ENCODE measurements at regions not wholly inside any gene's neighbourhood (a gene's known extent, or its start where the extent isn't known, plus 50 kb on each side); places are given as distances from the start of the nearest gene placed in this dataset.

- Mint-ChIP-seq H3K9me3 (peaks cover 0 to 15% (median 2%) of the 10 kb centered on the region in 3 donors), H3K27me3 (no peaks in the 10 kb centered on the region), H3K27ac (no peak overlapping the region), H3K4me1 (no peaks in the 10 kb centered on the region), H3K36me3 (no peaks in the 10 kb centered on the region), H3K4me3 (no peak overlapping the region)
- WGBS (ENCODE audit: insufficient coverage) = no CpG with 5 or more reads among the region's 1 CpG
- H3K27ac ChIP-seq (ENCODE audit: low read length) = no peak overlapping the region
- DNase-seq (no peak), ATAC-seq (replicated peaks in 1 of 4) (no peak)
- H3K4me3 ChIP-seq (ENCODE audit: control insufficient read depth in 1 of 2, extremely low read depth in 1 of 2, low read length in 1 of 2) = no peak overlapping the region
- H3K4me1 ChIP-seq (ENCODE audit: control insufficient read depth in 1 of 2, extremely low read depth in 1 of 2, insufficient read depth in 2 of 2, low read length in 2 of 2) = no peaks in the 10 kb centered on the region
- H3K27me3 ChIP-seq (replicated peaks in 1 of 2; ENCODE audit: control insufficient read depth in 2 of 2, extremely low read depth in 1 of 2, insufficient read depth in 2 of 2, low read length in 1 of 2) = no peaks in the 10 kb centered on the region
- ChIA-PET POLR2A (no interaction called here), CTCF (interaction anchor here in 1 of 2 donors (0.7 kb wide), 1 partner anchor 1442 kb away, joined by 6 read pairs; no protein-coding TSS in a partner anchor)
- H3K9me3 ChIP-seq = peaks cover 2% of the 10 kb centered on the region
- H3K36me3 ChIP-seq (ENCODE audit: control insufficient read depth in 2 of 2, extremely low read depth in 1 of 2, insufficient read depth in 1 of 2, low read length in 1 of 2) = no peaks in the 10 kb centered on the region
Observed at GRCh38 chr11:23851216-23851615, 645.6 kb upstream of the LUZP2 start.

- DNase-seq = no peak
- Mint-ChIP-seq H3K27me3 (no peaks in the 10 kb centered on the region), H3K9me3 (peaks cover 0 to 14% (median 5%) of the 10 kb centered on the region in 3 donors), H3K27ac (no peak overlapping the region), H3K4me3 (no peak overlapping the region), H3K36me3 (no peaks in the 10 kb centered on the region), H3K4me1 (no peaks in the 10 kb centered on the region)
- WGBS (ENCODE audit: insufficient coverage) = no CpG with 5 or more reads among the region's 1 CpG
- ChIA-PET POLR2A (no interaction called here), CTCF (no interaction called here)
- Histone ChIP-seq H3K9me3 (no peaks in the 10 kb centered on the region), H3K4me3 (ENCODE audit: control insufficient read depth in 1 of 2, extremely low read depth in 1 of 2, low read length in 1 of 2) (no peak overlapping the region), H3K27ac (ENCODE audit: low read length) (no peak overlapping the region), H3K27me3 (replicated peaks in 1 of 2; ENCODE audit: control insufficient read depth in 2 of 2, extremely low read depth in 1 of 2, insufficient read depth in 2 of 2, low read length in 1 of 2) (no peaks in the 10 kb centered on the region), H3K36me3 (ENCODE audit: control insufficient read depth in 2 of 2, extremely low read depth in 1 of 2, insufficient read depth in 1 of 2, low read length in 1 of 2) (no peaks in the 10 kb centered on the region), H3K4me1 (ENCODE audit: control insufficient read depth in 1 of 2, extremely low read depth in 1 of 2, insufficient read depth in 2 of 2, low read length in 2 of 2) (no peaks in the 10 kb centered on the region)
- no peak for ATAC-seq (replicated peaks in 1 of 4)
Observed at GRCh38 chr11:23856654-23857053, 640.2 kb upstream of the LUZP2 start.

- Mint-ChIP-seq H3K9me3 (peaks cover 0 to 10% (median 5%) of the 10 kb centered on the region in 3 donors), H3K4me3 (no peak overlapping the region), H3K27ac (no peak overlapping the region), H3K36me3 (no peaks in the 10 kb centered on the region), H3K4me1 (no peaks in the 10 kb centered on the region), H3K27me3 (no peaks in the 10 kb centered on the region)
- Histone ChIP-seq H3K4me1 (ENCODE audit: control insufficient read depth in 1 of 2, extremely low read depth in 1 of 2, insufficient read depth in 2 of 2, low read length in 2 of 2) (no peaks in the 10 kb centered on the region), H3K36me3 (ENCODE audit: control insufficient read depth in 2 of 2, extremely low read depth in 1 of 2, insufficient read depth in 1 of 2, low read length in 1 of 2) (no peaks in the 10 kb centered on the region), H3K9me3 (no peaks in the 10 kb centered on the region), H3K27ac (ENCODE audit: low read length) (no peak overlapping the region), H3K27me3 (replicated peaks in 1 of 2; ENCODE audit: control insufficient read depth in 2 of 2, extremely low read depth in 1 of 2, insufficient read depth in 2 of 2, low read length in 1 of 2) (no peaks in the 10 kb centered on the region), H3K4me3 (ENCODE audit: control insufficient read depth in 1 of 2, extremely low read depth in 1 of 2, low read length in 1 of 2) (no peak overlapping the region)
- ChIA-PET CTCF (no interaction called here), POLR2A (no interaction called here)
- no peak for ATAC-seq (replicated peaks in 1 of 4)
- DNase-seq = no peak
Observed at GRCh38 chr11:23859087-23859486, 637.8 kb upstream of the LUZP2 start.

GRCh38 chr11:23861615-23862014 is 635.2 kb upstream of the LUZP2 start:
- ATAC-seq (replicated peaks in 1 of 4) = no peak
- no peak overlapping the region for H3K27ac ChIP-seq (ENCODE audit: low read length)
- H3K36me3 Mint-ChIP-seq = no peaks in the 10 kb centered on the region
- no peaks in the 10 kb centered on the region for H3K4me1 Mint-ChIP-seq
- H3K27me3 ChIP-seq (replicated peaks in 1 of 2; ENCODE audit: control insufficient read depth in 2 of 2, extremely low read depth in 1 of 2, insufficient read depth in 2 of 2, low read length in 1 of 2) = no peaks in the 10 kb centered on the region
- no peak overlapping the region for H3K27ac Mint-ChIP-seq
- WGBS (ENCODE audit: insufficient coverage) = no CpG with 5 or more reads among the region's 9 CpGs
- no peak overlapping the region for H3K4me3 ChIP-seq (ENCODE audit: control insufficient read depth in 1 of 2, extremely low read depth in 1 of 2, low read length in 1 of 2)
- ChIA-PET POLR2A (no interaction called here), CTCF (no interaction called here)
- no peaks in the 10 kb centered on the region for H3K36me3 ChIP-seq (ENCODE audit: control insufficient read depth in 2 of 2, extremely low read depth in 1 of 2, insufficient read depth in 1 of 2, low read length in 1 of 2)
- no peak overlapping the region for H3K4me3 Mint-ChIP-seq
- peaks cover 0 to 7% (median 5%) of the 10 kb centered on the region in 3 donors for H3K9me3 Mint-ChIP-seq
- H3K27me3 Mint-ChIP-seq = no peaks in the 10 kb centered on the region
- no peaks in the 10 kb centered on the region for H3K9me3 ChIP-seq
- no peaks in the 10 kb centered on the region for H3K4me1 ChIP-seq (ENCODE audit: control insufficient read depth in 1 of 2, extremely low read depth in 1 of 2, insufficient read depth in 2 of 2, low read length in 2 of 2)
- no peak for DNase-seq

- no peaks in the 10 kb centered on the region for H3K4me1 Mint-ChIP-seq
Observed at GRCh38 chr11:23865341-23865975, 631.4 kb upstream of the LUZP2 start.

DNA sequence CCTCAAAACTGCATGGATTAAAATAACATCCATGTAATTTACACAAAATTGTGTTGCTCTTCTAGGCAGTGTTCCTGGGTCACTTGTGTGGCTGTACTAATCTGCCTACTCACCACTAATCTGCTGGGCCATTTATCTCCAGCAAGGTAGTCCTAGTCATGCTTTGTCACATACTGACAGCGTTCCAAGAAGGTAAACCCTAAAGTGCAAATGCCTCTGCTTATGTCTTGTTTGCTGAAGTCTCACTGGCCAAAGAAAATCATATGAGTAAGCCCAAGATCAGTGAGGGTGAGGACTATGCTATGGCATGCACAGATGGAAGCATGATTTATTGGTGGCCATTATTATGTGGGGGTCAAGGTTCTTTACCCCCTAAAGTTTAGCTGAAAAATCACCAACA is 630.2 kb upstream of the LUZP2 start:
- H3K27ac ChIP-seq (ENCODE audit: low read length) = no peak overlapping the region
- H3K4me1 ChIP-seq (ENCODE audit: control insufficient read depth in 1 of 2, extremely low read depth in 1 of 2, insufficient read depth in 2 of 2, low read length in 2 of 2) = no peaks in the 10 kb centered on the region
- Mint-ChIP-seq H3K27ac (no peak overlapping the region), H3K4me3 (no peak overlapping the region), H3K36me3 (no peaks in the 10 kb centered on the region), H3K27me3 (no peaks in the 10 kb centered on the region), H3K4me1 (no peaks in the 10 kb centered on the region), H3K9me3 (peaks cover 6 to 20% (median 16%) of the 10 kb centered on the region in 3 donors)
- no peaks in the 10 kb centered on the region for H3K27me3 ChIP-seq (replicated peaks in 1 of 2; ENCODE audit: control insufficient read depth in 2 of 2, extremely low read depth in 1 of 2, insufficient read depth in 2 of 2, low read length in 1 of 2)
- DNase-seq (no peak), ATAC-seq (replicated peaks in 1 of 4) (no peak)
- H3K9me3 ChIP-seq = no peaks in the 10 kb centered on the region
- H3K36me3 ChIP-seq (ENCODE audit: control insufficient read depth in 2 of 2, extremely low read depth in 1 of 2, insufficient read depth in 1 of 2, low read length in 1 of 2) = no peaks in the 10 kb centered on the region
- 67% methylated on average over 1 of the region's 1 CpG for WGBS (ENCODE audit: insufficient coverage)
- H3K4me3 ChIP-seq (ENCODE audit: control insufficient read depth in 1 of 2, extremely low read depth in 1 of 2, low read length in 1 of 2) = no peak overlapping the region
- CTCF ChIA-PET = no interaction called here
- POLR2A ChIA-PET = no interaction called here

More at GRCh38 chr11:23865341-23865975, 631.4 kb upstream of the LUZP2 start:
- Mint-ChIP-seq H3K27me3 (no peaks in the 10 kb centered on the region), H3K36me3 (no peaks in the 10 kb centered on the region), H3K9me3 (peaks cover 4 to 15% (median 8%) of the 10 kb centered on the region in 3 donors), H3K4me3 (no peak overlapping the region), H3K27ac (no peak overlapping the region)
- no peaks in the 10 kb centered on the region for H3K27me3 ChIP-seq (replicated peaks in 1 of 2; ENCODE audit: control insufficient read depth in 2 of 2, extremely low read depth in 1 of 2, insufficient read depth in 2 of 2, low read length in 1 of 2)
- H3K36me3 ChIP-seq (ENCODE audit: control insufficient read depth in 2 of 2, extremely low read depth in 1 of 2, insufficient read depth in 1 of 2, low read length in 1 of 2) = no peaks in the 10 kb centered on the region
- ChIA-PET POLR2A (no interaction called here), CTCF (interaction anchor here in 1 of 2 donors (0.6 to 0.7 kb wide), 2 partner anchors 51 to 349 kb away, joined by 3 read pairs; no protein-coding TSS in a partner anchor)
- WGBS (ENCODE audit: insufficient coverage) = 53% methylated on average over 2 of the region's 4 CpGs
- H3K27ac ChIP-seq (ENCODE audit: low read length) = no peak overlapping the region
- H3K9me3 ChIP-seq = no peaks in the 10 kb centered on the region
- DNase-seq (no peak), ATAC-seq (replicated peaks in 1 of 4) (no peak)
- no peak overlapping the region for H3K4me3 ChIP-seq (ENCODE audit: control insufficient read depth in 1 of 2, extremely low read depth in 1 of 2, low read length in 1 of 2)
- H3K4me1 ChIP-seq (ENCODE audit: control insufficient read depth in 1 of 2, extremely low read depth in 1 of 2, insufficient read depth in 2 of 2, low read length in 2 of 2) = no peaks in the 10 kb centered on the region

- Mint-ChIP-seq H3K4me1 (no peaks in the 10 kb centered on the region), H3K27ac (no peak overlapping the region), H3K36me3 (no peaks in the 10 kb centered on the region), H3K4me3 (no peak overlapping the region), H3K27me3 (no peaks in the 10 kb centered on the region), H3K9me3 (peaks cover 6 to 28% (median 24%) of the 10 kb centered on the region in 3 donors)
- Histone ChIP-seq H3K4me1 (ENCODE audit: control insufficient read depth in 1 of 2, extremely low read depth in 1 of 2, insufficient read depth in 2 of 2, low read length in 2 of 2) (no peaks in the 10 kb centered on the region), H3K27ac (ENCODE audit: low read length) (no peak overlapping the region), H3K9me3 (no peaks in the 10 kb centered on the region), H3K27me3 (replicated peaks in 1 of 2; ENCODE audit: control insufficient read depth in 2 of 2, extremely low read depth in 1 of 2, insufficient read depth in 2 of 2, low read length in 1 of 2) (no peaks in the 10 kb centered on the region), H3K36me3 (ENCODE audit: control insufficient read depth in 2 of 2, extremely low read depth in 1 of 2, insufficient read depth in 1 of 2, low read length in 1 of 2) (no peaks in the 10 kb centered on the region), H3K4me3 (ENCODE audit: control insufficient read depth in 1 of 2, extremely low read depth in 1 of 2, low read length in 1 of 2) (no peak overlapping the region)
- no peak for DNase-seq
- WGBS (ENCODE audit: insufficient coverage) = no CpG with 5 or more reads among the region's 2 CpGs
- ATAC-seq (replicated peaks in 1 of 4) = no peak
- CTCF ChIA-PET = interaction anchor here in 1 of 2 donors (0.5 kb wide), 1 partner anchor 828 kb away, joined by 3 read pairs; no protein-coding TSS in a partner anchor
- POLR2A ChIA-PET = no interaction called here
Observed at GRCh38 chr11:23869671-23870070, 627.2 kb upstream of the LUZP2 start.
